ENCODE measurements at regions not wholly inside any gene's neighbourhood (a gene's known extent, or its start where the extent isn't known, plus 50 kb on each side); places are given as distances from the start of the nearest gene placed in this dataset.
"Not testable (repeated sequence)": the region's sequence is repeated elsewhere in the genome, so short reads cannot be mapped to it uniquely, and the experiment has no call there.

- DNase-seq (ENCODE audit: low read depth) = not testable (repeated sequence)
These were observed 305.1 kb downstream of the BCL2L11 start for GRCh38 chr2:111425789-111426201.

DNA sequence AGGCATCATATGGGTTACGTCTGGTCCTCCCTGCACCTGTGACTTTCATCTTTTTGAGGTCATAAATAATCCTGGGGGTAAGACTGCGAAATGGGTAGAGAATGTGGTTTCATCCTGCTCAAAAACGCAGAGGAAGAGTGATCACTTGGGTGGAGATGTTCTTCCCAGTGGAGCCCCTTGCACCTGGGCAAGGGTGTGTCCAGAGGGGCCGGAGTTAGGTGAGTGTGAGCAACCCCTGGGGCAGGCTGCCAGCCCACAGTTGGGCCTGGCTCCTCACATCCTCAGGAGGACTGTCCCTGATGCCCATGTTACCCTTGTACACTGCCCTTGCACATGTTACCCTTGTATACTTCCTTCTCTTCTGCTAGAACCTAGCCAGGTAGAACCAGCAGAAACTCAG is 306.6 kb downstream of the BCL2L11 start:
- DNase-seq (ENCODE audit: low read depth) = not testable (repeated sequence)

- not testable (repeated sequence) for DNase-seq (ENCODE audit: low read depth)
These were observed 308.2 kb downstream of the BCL2L11 start for GRCh38 chr2:111428915-111429314.

DNA sequence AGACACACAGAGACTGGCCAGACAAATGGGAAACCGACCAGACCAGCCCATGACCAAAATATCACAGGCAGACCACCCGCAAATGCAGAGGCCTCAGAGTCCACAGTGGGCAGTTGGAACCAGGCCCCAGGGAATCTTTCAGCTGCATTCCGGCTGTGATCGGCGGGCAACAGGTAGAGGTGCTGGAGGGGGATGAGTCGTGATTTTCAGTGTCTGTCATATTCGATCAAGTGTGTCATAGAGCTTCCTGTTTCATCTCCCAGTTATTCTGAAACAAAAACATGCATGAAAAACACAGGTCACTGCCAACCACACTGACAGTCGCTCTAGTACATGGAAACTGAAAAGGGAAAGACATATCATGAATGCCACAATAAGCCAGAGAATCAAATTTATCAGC is 308.6 kb downstream of the BCL2L11 start:
- DNase-seq (ENCODE audit: low read depth) = not testable (repeated sequence)

DNA sequence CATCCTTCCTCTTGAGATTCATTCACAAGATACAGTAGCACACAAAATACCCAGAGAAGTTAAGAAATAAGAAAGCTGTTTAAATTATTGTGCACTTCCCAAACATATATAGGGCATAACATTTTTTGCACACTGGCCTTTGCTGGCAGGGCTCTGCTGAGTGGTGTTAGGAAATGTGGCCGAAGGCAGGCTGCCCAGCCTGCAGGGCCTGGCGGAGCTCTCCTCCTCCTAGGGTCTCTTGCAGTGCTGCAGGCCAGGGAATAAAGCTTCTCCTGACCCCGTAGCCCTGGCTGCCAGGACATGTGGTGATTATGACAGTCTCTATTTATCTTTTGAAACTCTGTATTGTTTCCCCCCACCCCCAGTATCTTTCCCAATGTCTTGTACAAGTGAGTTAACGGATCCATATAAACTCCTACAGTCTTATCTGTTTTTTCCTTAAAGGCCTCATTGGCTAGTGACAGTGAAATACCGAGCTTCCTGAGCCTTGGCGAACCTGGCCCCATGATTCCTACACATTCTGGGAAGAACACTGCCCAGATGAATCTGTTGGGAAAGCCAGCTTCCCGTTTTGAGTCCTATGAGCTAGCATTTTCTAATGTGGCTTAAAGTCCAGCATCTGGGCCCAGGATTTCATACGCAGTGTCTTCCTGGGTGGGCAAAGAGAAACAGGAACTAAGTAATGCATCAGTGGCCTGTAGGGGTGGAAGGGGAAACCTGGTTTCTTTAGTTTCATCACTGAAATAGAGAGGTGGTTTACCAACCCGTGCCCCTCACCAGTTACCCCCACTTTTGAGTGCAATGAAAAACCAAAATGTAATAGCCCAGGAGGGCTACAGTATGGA is 310.3 kb downstream of the BCL2L11 start:
- not testable (repeated sequence) for DNase-seq (ENCODE audit: low read depth)

DNA sequence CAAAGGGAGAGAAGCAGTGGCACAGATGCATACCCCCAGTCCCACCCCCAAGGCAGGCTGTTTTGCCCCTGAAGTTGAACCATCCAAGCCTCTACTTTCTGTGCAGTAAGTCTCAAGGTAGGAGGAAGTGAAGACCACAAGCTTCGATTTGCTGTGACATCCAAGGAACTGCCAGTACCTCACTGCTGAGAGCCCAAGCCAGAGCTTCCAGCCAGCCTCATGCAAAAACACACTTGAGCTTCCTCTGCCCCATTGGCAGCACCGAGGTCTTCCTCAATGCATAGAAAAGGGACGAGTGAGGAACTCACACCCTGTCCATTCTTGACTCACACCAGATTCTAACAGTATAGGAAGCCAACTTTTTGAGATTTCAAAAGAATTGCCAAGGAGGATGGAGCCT is 311.7 kb downstream of the BCL2L11 start:
- DNase-seq (ENCODE audit: low read depth) = not testable (repeated sequence)

DNA sequence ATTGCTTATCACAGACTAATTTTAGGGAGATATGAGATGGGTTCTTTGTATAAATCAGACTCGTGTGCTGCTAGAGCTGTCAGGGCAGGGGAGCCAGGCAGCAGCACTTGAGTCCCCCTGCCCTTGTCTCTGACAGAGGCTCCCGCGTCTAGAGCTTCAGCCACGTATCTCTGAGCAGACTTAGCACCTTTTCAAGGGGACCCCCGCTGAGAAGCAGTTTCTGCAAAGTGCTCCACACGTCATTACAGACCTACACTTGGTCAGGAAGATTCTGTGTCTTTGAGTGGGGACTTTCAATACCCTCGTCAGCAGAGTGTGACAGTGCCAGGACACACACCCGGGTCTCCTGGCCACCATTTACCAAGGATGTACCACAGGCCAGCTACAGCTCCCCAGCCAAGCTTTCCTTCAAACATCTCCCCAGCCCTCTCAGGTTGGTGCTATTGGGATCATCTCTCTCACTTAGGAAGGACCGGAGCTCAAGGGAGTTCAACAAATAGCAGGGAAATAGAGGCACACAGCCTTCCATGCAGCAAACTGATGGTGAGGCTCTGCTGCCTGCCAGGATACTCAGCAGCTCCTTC is 312.3 kb downstream of the BCL2L11 start:
- not testable (repeated sequence) for DNase-seq (ENCODE audit: low read depth)

DNA sequence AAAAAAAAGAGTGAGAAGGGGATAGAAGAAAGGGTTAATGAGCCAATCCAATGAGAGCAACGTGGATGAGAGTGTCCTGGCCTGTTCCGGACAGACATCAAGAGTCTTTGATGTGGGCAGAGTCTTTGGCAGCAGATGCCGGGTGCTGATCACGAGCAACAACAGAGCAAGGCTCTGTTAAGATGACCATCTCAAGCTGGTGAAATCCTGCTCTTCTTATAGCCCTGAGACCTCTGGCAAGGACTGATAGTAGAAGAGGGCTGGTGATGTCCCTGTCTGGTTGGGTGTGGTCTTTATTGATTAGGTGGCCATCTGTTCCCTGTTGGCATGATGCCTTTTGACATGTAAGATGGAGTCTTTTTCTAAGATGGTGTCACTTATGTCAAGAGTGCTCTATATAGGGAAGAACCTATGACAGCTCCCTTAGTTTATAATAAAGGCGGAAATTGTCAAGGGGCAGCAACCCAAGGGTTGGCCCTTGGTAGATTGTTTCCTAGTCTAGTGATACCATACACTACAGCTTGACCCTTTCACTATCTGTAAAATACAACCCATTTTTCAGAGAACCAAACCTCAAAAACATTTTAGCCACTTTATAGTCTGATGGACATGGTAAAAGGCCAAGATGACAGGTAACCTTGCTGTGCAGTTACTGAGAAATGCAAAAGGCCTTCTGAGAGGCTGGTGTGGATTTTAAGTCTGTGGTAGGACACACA is 313.3 kb downstream of the BCL2L11 start:
- not testable (repeated sequence) for DNase-seq (ENCODE audit: low read depth)

DNA sequence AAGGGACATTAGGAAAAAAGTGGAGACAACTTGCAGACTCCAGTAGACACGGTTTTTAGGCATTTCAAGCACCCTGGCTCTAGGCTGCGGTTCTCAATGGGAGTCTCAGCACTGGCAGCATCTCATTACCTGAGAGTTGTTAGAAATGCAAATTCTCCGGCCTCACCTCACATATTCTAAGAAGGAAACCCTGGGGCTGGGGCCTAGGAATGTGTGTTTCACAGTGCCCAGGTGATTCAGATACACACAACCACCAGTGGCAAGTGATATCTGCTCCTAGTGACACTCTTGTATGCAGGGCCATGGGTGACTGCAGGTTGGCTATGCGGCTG is 313.9 kb downstream of the BCL2L11 start:
- not testable (repeated sequence) for DNase-seq (ENCODE audit: low read depth)

DNA sequence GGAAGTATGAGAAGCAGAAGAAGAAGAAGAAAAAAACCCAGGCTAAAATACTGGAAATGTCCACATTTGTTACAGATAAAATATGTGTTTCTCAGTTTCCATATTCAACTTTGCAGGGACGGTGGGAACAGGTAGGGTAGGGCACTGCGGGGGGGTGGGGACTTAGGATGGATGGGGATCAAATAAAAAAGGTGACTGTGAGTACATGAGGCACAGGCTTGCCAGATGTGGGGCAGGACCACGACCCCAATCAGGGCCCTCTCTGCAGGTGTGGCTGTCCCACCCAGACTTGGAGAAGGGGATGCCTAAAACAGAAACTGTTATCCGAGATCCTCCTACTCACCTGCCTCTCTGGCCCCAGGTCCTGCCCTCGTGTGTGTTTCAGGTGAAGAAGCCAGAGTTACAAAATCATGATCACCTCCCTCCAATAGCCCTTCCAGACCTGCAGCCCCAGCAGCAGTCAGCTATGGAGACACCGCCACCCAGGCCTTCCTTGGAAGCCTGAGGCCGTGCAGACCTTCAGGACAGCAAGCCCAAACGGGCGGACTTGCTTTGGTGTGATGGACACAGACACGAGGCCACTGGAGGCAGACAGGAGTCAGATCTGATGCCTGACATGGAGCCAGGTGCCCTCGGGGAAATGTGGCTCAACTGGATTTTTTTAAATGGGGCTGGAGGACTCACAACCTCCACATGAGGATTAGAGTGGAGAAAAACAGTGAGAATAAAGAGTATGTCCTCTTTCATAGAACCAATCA is 315.0 kb downstream of the BCL2L11 start:
- DNase-seq (ENCODE audit: low read depth) = not testable (repeated sequence)

DNA sequence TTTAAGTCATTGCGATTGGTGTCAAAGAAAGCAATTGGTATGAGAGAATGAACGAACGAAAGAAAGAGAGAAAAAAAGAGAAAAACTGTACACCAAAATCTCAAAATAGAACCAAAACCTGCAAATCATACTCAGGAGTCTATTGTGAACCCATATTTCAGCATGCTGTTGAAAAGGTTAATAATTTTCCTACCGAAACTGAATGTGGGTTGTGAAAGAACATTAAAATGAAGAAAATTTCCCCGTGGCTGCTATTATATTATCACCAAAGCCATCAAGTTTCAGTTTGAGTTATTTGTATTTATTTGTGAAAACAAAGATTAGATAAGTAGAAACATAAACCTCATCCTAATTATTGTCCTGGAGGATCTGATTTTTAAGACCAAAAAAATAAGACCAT is 315.7 kb downstream of the BCL2L11 start:
- not testable (repeated sequence) for DNase-seq (ENCODE audit: low read depth)

GRCh38 chr2:111437288-111437990 is 316.7 kb downstream of the BCL2L11 start:
- DNase-seq (ENCODE audit: low read depth) = not testable (repeated sequence)

GRCh38 chr2:111438161-111438560 is 317.4 kb downstream of the BCL2L11 start:
- DNase-seq (ENCODE audit: low read depth) = not testable (repeated sequence)

DNA sequence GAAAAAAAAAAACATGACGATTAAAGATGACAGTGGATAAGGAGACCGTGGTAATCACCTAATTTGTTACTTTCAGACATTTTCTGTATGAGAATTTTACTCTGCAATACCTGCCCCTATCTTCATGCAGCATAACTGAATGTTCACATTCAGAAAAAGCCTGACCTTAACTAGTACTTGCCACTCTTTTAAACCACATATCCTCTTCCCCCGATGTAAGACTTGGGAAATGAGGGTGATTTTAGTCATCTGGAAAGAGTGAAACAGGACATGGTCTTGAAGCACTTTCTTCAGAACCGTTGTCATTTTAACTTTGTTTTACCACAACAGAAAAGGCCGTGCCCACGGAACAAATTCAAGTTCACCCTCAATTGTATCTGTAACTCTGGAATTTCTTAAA is 318.5 kb downstream of the BCL2L11 start:
- DNase-seq (ENCODE audit: low read depth) = not testable (repeated sequence)

GRCh38 chr2:111441614-111442013 is 320.9 kb downstream of the BCL2L11 start:
- DNase-seq (ENCODE audit: low read depth) = not testable (repeated sequence)

DNA sequence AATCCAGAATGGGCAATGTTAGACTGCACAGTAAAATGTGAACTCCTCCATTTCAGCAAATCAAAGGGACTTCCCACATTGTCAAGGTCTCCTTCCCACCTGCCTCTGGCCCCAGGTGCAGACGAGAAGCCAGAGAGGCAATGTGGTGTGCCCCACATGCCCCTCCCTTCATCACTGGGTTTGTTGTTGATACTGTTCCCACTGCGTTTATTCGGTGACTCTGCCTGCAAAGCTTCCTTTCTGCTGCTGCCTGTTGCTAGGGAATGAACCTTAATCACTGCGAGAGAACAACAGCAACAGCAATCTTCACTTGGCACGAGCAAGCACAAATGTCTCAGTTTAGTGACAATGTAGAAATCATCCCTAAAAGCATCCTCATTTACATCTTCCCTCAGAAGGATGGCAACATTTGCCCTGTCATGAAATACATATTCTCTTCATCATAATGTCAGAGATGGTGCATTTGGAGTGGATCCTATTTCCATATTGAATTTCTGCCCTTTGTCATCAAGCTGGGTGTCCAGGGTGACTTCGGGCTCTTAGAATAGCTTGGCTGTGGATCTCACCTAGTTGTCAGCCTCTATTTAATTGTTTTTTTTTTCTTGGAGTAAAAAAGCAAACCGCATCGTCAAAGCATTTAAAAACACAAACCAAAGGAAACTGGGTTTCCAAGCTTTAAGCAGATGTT is 322.2 kb downstream of the BCL2L11 start:
- DNase-seq (ENCODE audit: low read depth) = not testable (repeated sequence)

GRCh38 chr2:111444516-111444915 is 323.8 kb downstream of the BCL2L11 start:
- DNase-seq (ENCODE audit: low read depth) = not testable (repeated sequence)

DNA sequence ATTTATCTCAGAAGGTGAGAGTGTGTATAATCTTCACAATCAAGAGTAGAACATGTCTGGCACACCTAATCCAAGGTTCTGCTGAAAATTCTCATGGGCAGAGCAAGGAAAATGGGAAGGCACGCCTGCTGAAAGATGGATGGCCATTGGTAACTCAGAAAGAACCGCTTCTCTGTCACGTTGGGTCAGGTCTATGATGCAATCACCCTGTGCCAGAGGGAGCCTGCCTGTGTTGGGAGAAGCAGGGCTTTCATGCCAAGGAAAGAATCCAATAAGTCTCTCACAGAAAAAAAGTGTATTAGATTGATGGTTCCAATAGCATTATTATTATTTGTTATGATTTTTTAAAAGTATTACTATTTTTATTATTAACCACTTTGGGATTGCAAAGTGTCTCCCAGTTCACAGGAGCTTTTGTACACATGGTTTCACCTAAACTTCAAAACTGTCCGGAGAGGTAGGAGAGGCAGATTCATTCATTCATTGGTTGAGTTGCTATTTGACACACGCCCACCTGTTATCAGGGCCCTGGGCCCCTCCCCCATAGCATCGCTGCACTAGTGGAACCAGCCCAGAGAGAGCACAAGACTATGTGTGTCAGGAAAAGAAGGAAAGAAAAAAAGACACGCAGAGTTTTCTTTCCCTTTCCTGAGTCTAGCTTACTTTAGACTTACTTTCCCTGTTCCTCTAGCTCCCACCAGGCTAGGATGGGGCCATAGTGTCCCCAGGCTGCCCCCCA is 324.6 kb downstream of the BCL2L11 start:
- DNase-seq (ENCODE audit: low read depth) = not testable (repeated sequence)

DNA sequence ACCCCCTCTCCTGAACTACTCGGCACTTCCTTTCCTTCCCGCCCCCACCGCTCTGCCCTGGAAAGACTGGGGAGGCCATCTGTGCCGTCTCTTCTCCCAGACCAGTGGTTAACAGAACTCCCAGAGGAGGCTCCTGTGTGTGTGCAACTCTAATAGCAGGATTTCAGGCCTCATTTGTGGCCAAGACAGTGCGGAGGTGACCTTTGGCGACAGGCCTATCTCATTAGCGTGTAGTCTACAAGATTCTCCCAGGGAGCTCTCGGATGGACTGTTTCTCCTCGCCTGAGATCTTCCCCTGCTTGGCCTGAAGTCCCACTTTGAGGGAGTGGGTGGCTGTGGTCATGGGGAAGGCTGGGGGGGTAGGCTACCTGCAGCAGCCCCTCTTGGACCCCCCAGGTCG is 325.2 kb downstream of the BCL2L11 start:
- not testable (repeated sequence) for DNase-seq (ENCODE audit: low read depth)

GRCh38 chr2:111447482-111447881 is 326.8 kb downstream of the BCL2L11 start:
- DNase-seq (ENCODE audit: low read depth) = not testable (repeated sequence)

Data from stimulated activated CD8-positive, alpha-beta memory T cell treated with anti-CD3 and anti-CD28 coated beads, Interleukin-4, amount 100 ng/mL, for 24 hours (primary cell).